Ascending aorta (tissue), 2 donors: ENCODE measurements at regions not wholly inside any gene's neighbourhood (a gene's known extent, or its start where the extent isn't known, plus 50 kb on each side); places are given as distances from the start of the nearest gene placed in this dataset.

Source experiments
- DNase-seq, 2 donors: peaks; one replicate each; pipeline ENCODE4 v3.0.0-alpha.2; 2019; ENCODE audit warnings: low spot score in 2 of 2
- H3K27ac ChIP-seq, 2 donors: fragments of 200-600 bp; sonication (generic); one replicate each; pipeline ENCODE4 v1.5.1; 2016 to 2017; ENCODE audit warnings: mild to moderate bottlenecking in 1 of 2
- H3K27me3 ChIP-seq: fragments of 200-600 bp; sonication (generic); one replicate; pipeline ENCODE4 v1.5.1; 2017
- H3K36me3 ChIP-seq, 2 donors: fragments of 200-600 bp; sonication (generic); one replicate each; pipeline ENCODE4 v1.5.1; 2016
- H3K4me1 ChIP-seq, 2 donors: fragments of 200-600 bp; sonication (generic); one replicate each; pipeline ENCODE4 v1.5.1; 2016 to 2017; ENCODE audit warnings: mild to moderate bottlenecking in 1 of 2
- H3K4me3 ChIP-seq, 2 donors: fragments of 200-600 bp; sonication (generic); one replicate each; pipeline ENCODE4 v1.5.1; 2016 to 2017; ENCODE audit warnings: mild to moderate bottlenecking in 1 of 2
- H3K9me3 ChIP-seq, 2 donors: fragments of 200-600 bp; sonication (generic); one replicate each; pipeline ENCODE4 v1.5.1; 2016
- CTCF ChIP-seq, 3 experiments: fragments of 200-600 bp in 2 of 3; fragments of 450-650 bp in 1 of 3; sonication (generic) in 2 of 3; IDR thresholded peaks; one replicate each; pipeline ENCODE4 v1.5.1; 2016 to 2019; ENCODE audit warnings: antibody characterized with exemption in 3 of 3, mild to moderate bottlenecking in 1 of 3, moderate library complexity in 1 of 3
- intact Hi-C: fragments of 100-400 bp; cut with DNase I; formaldehyde crosslinking; loops from one replicate; pipeline ENCODE4 v1.15.1; 2023

- intact Hi-C loops = no loop called here
- no peak for TF ChIP-seq CTCF (IDR thresholded peaks at IDR 0.05)
- no peak overlapping the region for H3K27ac ChIP-seq
- no peak overlapping the region for H3K4me3 ChIP-seq
- H3K27me3 ChIP-seq = no peaks in the 10 kb centered on the region
- H3K9me3 ChIP-seq = no peaks in the 10 kb centered on the region
- H3K36me3 ChIP-seq = no peaks in the 10 kb centered on the region
- peaks cover 0 to 4% of the 10 kb centered on the region in 2 donors for H3K4me1 ChIP-seq
- no peak for DNase-seq
These were observed 766.9 kb upstream of the NR2F2 start for GRCh38 chr15:95563634-95564033.

- H3K4me1 ChIP-seq = no peaks in the 10 kb centered on the region
- no peaks in the 10 kb centered on the region for H3K36me3 ChIP-seq
- intact Hi-C loops = no loop called here
- TF ChIP-seq CTCF (IDR thresholded peaks at IDR 0.05) = no peak
- H3K4me3 ChIP-seq = no peak overlapping the region
- no peak for DNase-seq
- no peaks in the 10 kb centered on the region for H3K27me3 ChIP-seq
- H3K9me3 ChIP-seq = no peaks in the 10 kb centered on the region
- no peak overlapping the region for H3K27ac ChIP-seq
These were observed 765.4 kb upstream of the NR2F2 start for GRCh38 chr15:95565016-95565600.

GRCh38 chr15:95565690-95566089 lies 764.8 kb upstream of the NR2F2 start:
- no peak for DNase-seq
- intact Hi-C loops = no loop called here
- no peak for TF ChIP-seq CTCF (IDR thresholded peaks at IDR 0.05)
- Histone ChIP-seq H3K4me3 (no peak overlapping the region), H3K36me3 (no peaks in the 10 kb centered on the region), H3K9me3 (no peaks in the 10 kb centered on the region), H3K4me1 (no peaks in the 10 kb centered on the region), H3K27ac (no peak overlapping the region), H3K27me3 (no peaks in the 10 kb centered on the region)

- no peaks in the 10 kb centered on the region for H3K4me1 ChIP-seq
- H3K36me3 ChIP-seq = no peaks in the 10 kb centered on the region
- no peak overlapping the region for H3K27ac ChIP-seq
- intact Hi-C loops = no loop called here
- no peak for DNase-seq
- H3K9me3 ChIP-seq = no peaks in the 10 kb centered on the region
- no peak for TF ChIP-seq CTCF (IDR thresholded peaks at IDR 0.05)
- H3K4me3 ChIP-seq = no peak overlapping the region
- no peaks in the 10 kb centered on the region for H3K27me3 ChIP-seq
These were observed 762.8 kb upstream of the NR2F2 start for GRCh38 chr15:95567686-95568085.

GRCh38 chr15:95574053-95574452 lies 756.4 kb upstream of the NR2F2 start:
- Histone ChIP-seq H3K27me3 (no peaks in the 10 kb centered on the region), H3K27ac (no peak overlapping the region), H3K9me3 (no peaks in the 10 kb centered on the region), H3K4me3 (no peak overlapping the region), H3K4me1 (no peaks in the 10 kb centered on the region), H3K36me3 (no peaks in the 10 kb centered on the region)
- no peak for TF ChIP-seq CTCF (IDR thresholded peaks at IDR 0.05)
- intact Hi-C loops = no loop called here
- no peak for DNase-seq

- Histone ChIP-seq H3K9me3 (no peaks in the 10 kb centered on the region), H3K4me3 (no peak overlapping the region), H3K27me3 (no peaks in the 10 kb centered on the region), H3K4me1 (no peaks in the 10 kb centered on the region), H3K27ac (no peak overlapping the region), H3K36me3 (no peaks in the 10 kb centered on the region)
- DNase-seq = no peak
- intact Hi-C loops = no loop called here
- no peak for TF ChIP-seq CTCF (IDR thresholded peaks at IDR 0.05)
These were observed 752.6 kb upstream of the NR2F2 start for GRCh38 chr15:95577927-95578326.
